ENCODE measurements at regions not wholly inside any gene's neighbourhood (a gene's known extent, or its start where the extent isn't known, plus 50 kb on each side); places are given as distances from the start of the nearest gene placed in this dataset.

DNA sequence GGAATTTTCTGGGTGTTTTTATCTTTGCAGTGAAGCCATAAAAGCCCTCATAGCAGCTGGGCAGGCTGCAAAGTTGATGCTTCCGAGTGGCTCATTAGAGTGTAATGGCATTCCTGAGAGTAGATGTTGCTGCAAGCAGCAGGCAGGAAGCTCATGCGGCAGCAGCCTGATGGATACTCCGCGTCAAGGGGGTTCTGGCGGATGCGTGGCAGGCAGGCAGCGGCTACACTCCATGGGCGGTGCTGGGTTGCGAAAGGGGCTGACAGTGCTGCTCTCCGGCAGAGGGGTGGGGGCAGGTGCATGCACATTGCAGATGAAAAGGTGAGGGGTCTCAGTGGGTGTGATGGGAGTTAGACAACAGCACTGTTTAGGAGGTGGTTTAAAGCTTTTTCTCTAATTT is 93.2 kb upstream of the AJAP1 start:
- no peaks in the 10 kb centered on the region for H3K36me3 Mint-ChIP-seq (ENCODE audit: insufficient read depth)
- no peak for DNase-seq
- no peaks in the 10 kb centered on the region for H3K9me3 Mint-ChIP-seq
- peaks cover 25% of the 10 kb centered on the region for H3K27me3 Mint-ChIP-seq (ENCODE audit: low read depth)
- no peak overlapping the region for H3K4me3 Mint-ChIP-seq
- no peak for ATAC-seq
- no peaks in the 10 kb centered on the region for H3K4me1 Mint-ChIP-seq (ENCODE audit: low read depth)

DNA sequence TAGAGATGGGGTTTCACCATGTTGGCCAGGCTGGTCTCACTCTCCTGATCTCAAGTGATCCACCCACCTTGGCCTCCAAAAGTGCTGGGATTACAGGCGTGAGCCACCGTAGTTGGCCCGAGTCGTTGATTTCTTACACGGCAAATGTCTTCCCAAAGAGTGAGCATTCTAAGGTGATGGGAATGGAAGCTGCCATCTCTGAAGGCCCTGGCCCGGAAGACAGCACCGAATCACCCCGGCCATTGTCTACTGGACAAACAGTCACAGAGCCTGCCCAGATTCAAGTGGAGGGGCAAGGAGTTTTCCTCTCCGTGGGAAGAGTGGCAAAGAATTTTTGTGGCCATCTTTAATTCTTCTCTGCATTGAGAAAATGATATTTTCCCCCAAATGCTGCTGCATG is 92.1 kb upstream of the AJAP1 start:
- DNase-seq (no peak), ATAC-seq (no peak)
- Mint-ChIP-seq H3K36me3 (ENCODE audit: insufficient read depth) (no peaks in the 10 kb centered on the region), H3K27me3 (ENCODE audit: low read depth) (peaks cover 32% of the 10 kb centered on the region), H3K4me1 (ENCODE audit: low read depth) (no peaks in the 10 kb centered on the region), H3K9me3 (no peaks in the 10 kb centered on the region), H3K4me3 (no peak overlapping the region)

DNA sequence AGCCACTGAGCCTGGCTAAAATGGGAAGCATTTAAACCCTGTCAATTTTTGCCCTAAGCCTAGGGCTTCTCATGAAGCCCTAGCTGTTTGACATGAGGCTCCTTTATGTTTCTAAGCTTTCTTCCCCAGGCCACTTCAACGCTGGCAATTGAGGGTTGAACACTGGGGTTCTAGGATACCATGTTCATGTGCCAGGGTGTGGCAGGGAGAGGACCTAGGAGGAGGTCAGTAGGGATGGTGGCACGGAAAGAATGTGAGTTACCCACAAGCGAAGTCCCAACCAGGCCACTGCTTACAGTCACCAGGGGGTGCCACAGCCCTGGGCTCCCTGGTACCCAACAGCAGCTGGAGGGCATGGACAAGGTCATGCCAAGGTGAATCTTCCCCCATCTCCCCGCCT is 90.8 kb upstream of the AJAP1 start:
- no peak for DNase-seq
- Mint-ChIP-seq H3K4me3 (no peak overlapping the region), H3K9me3 (no peaks in the 10 kb centered on the region), H3K36me3 (ENCODE audit: insufficient read depth) (no peaks in the 10 kb centered on the region), H3K4me1 (ENCODE audit: low read depth) (no peaks in the 10 kb centered on the region), H3K27me3 (ENCODE audit: low read depth) (peaks cover 33% of the 10 kb centered on the region)
- ATAC-seq, result no peak

DNA sequence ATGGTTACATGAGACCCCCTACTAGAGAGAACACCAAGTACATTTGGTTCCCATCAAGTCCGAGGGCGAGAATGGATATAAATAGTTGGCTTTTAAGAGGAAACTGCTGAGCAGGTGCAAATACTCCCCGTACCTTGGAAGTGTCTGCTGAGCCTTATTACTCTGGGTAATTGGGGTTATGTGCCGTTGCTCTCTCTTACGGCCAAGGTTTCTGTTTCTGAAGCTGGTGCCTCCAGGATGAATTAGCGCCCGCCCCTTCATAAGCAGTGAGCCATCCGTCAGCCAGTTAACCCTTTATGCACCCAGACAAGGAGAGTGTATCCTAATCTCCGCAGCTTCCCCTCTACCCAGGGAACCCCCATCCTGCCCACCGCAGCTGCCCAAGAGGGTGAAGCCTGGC is 90.4 kb upstream of the AJAP1 start:
- Mint-ChIP-seq H3K27me3 (ENCODE audit: low read depth) (peaks cover 35% of the 10 kb centered on the region), H3K4me1 (ENCODE audit: low read depth) (no peaks in the 10 kb centered on the region), H3K4me3 (no peak overlapping the region), H3K9me3 (no peaks in the 10 kb centered on the region), H3K36me3 (ENCODE audit: insufficient read depth) (no peaks in the 10 kb centered on the region)
- ATAC-seq, result no peak
- DNase-seq, result no peak

DNA sequence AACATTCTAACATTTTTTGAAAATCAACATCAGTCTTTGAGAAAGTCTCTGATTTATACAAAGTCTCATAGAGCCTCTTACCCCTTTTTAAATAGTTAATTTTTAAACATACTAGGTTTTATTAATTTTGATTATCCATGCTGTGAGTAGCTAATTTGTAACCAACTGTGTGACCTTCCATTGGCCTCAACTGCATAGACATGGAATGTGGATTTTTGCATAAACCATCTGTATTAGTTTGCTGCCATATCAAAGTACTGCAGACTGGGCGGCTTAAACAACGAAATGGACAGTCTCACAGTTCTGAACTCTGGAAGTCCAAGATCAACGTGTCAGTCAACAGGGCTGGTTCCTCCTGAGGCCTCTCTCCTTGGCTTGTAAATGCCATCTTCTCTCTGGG is 89.2 kb upstream of the AJAP1 start:
- H3K9me3 Mint-ChIP-seq, result no peaks in the 10 kb centered on the region
- H3K4me3 Mint-ChIP-seq, result no peak overlapping the region
- peaks cover 35% of the 10 kb centered on the region for H3K27me3 Mint-ChIP-seq (ENCODE audit: low read depth)
- ATAC-seq, result no peak
- no peak for DNase-seq
- no peaks in the 10 kb centered on the region for H3K36me3 Mint-ChIP-seq (ENCODE audit: insufficient read depth)
- H3K4me1 Mint-ChIP-seq (ENCODE audit: low read depth), result no peaks in the 10 kb centered on the region

DNA sequence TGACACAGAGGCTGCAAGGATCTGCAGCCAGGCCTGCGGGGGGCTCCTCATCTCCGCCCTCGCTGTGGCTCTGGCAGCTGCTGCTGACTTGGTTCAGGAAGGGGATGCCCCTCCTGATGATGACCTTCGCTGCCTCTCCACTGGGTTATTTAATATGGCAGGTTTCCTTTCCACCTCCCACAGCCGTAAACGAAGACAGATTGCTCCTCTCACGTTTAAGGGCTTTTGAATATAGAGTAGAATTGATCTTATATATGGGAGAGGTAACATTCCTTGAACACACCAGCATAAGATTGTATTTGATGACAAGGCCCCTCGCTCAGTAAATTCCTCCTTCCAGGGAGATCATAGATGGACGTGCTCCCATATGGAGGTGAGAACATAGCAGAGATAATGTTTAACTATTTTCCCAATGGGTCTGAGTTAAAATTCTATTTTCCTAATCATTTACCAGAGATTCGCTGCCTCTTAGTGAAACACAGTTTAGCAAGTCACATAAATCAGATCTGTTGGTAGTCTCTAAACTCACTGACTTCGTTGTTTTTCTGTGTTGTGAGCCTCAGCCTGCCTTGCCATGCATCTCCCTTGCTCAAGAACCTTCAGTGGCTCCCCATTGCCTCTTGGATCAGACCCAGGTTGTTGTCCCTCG is 88.5 kb upstream of the AJAP1 start:
- no peaks in the 10 kb centered on the region for H3K4me1 Mint-ChIP-seq (ENCODE audit: low read depth)
- DNase-seq, result no peak
- peaks cover 31% of the 10 kb centered on the region for H3K27me3 Mint-ChIP-seq (ENCODE audit: low read depth)
- H3K36me3 Mint-ChIP-seq (ENCODE audit: insufficient read depth), result no peaks in the 10 kb centered on the region
- no peak for ATAC-seq
- H3K4me3 Mint-ChIP-seq, result no peak overlapping the region
- H3K9me3 Mint-ChIP-seq, result no peaks in the 10 kb centered on the region

DNA sequence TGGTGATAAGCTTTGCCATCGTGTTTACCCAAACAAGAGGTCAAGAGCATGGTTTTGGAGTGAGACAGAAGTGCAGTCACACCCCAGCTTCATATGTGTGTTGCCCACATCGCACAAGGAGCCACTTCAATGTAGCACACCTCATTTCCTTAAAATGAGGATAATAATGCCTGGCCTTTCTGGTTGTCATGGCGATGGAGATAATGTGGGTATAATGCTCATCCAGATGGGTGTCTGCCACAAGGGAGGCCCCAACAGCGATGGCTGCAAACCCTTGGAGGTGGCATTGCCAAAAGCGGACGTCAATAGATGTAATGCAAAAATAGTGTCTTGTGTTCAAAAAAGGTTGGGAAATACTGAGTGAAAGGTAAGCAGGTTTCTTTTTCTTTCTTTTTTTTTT is 83.1 kb upstream of the AJAP1 start:
- Mint-ChIP-seq H3K27me3 (ENCODE audit: low read depth) (peaks cover 16% of the 10 kb centered on the region), H3K9me3 (no peaks in the 10 kb centered on the region), H3K4me3 (no peak overlapping the region), H3K4me1 (ENCODE audit: low read depth) (no peaks in the 10 kb centered on the region), H3K36me3 (ENCODE audit: insufficient read depth) (no peaks in the 10 kb centered on the region)
- ATAC-seq (no peak), DNase-seq (no peak)

DNA sequence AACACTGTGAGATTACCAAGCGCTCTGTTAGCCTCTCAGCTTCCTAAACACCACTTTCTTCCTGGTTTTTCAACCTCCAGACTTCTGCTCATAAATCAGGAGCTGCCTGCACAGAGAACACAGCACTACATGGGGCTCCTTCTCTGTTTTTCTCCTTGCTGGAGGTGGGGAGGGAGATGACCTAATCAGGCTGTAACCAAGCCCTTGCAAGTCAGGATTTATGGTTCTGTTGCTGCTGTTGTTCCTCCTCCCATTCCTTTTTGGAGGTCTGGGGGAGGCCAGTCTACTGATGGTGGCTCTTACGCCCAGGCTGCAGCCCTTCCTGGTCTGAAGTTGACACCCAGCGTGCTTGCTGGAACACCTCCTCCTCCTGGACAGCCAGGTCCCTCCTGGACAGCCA is 80.9 kb upstream of the AJAP1 start:
- Mint-ChIP-seq H3K9me3 (no peaks in the 10 kb centered on the region), H3K27me3 (ENCODE audit: low read depth) (peaks cover 13% of the 10 kb centered on the region), H3K4me1 (ENCODE audit: low read depth) (no peaks in the 10 kb centered on the region), H3K4me3 (no peak overlapping the region), H3K36me3 (ENCODE audit: insufficient read depth) (no peaks in the 10 kb centered on the region)
- DNase-seq (no peak), ATAC-seq (no peak)

DNA sequence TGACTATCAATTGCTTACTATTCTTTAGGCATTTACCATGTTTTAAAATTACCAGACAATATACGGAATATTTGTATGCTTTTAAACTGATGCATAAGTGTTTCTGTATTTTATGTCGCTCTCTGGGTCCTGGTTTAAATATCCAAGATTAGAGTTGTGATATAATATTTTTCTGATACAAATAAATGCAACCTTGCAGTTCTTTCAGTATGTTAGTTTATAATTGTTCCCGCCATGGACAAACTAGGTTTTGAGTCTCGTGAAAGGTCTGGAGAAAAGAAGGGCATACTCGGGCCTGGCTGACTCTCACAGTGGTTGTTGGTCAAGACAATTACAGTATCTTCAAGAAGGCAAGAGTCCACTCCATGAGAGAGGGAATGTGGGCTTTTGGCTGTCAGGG is 72.6 kb upstream of the AJAP1 start:
- H3K4me3 Mint-ChIP-seq, result no peak overlapping the region
- no peaks in the 10 kb centered on the region for H3K36me3 Mint-ChIP-seq (ENCODE audit: insufficient read depth)
- ATAC-seq (no peak), DNase-seq (no peak)
- H3K9me3 Mint-ChIP-seq, result no peaks in the 10 kb centered on the region
- peaks cover 68% of the 10 kb centered on the region for H3K27me3 Mint-ChIP-seq (ENCODE audit: low read depth)
- no peaks in the 10 kb centered on the region for H3K4me1 Mint-ChIP-seq (ENCODE audit: low read depth)

DNA sequence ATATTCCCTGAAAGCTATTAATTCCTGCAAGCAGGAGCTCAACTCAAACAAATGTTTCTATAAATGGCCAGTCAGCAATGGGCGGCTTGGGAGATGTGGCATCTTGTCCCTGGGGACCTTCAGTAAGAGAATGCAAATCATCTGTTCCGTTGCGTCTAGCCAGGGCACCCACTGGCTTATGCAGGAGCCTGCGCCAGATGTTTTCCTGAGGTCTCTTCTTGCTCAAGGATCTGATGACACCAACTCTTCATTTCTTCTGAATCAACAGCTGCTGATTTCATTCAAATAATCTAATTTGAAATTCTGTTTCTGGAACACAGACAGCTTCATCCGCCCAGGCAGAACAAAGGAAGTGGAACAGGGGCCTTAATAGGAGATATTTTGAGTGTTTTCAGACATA is 70.0 kb upstream of the AJAP1 start:
- peaks cover 58% of the 10 kb centered on the region for H3K27me3 Mint-ChIP-seq (ENCODE audit: low read depth)
- no peaks in the 10 kb centered on the region for H3K36me3 Mint-ChIP-seq (ENCODE audit: insufficient read depth)
- ATAC-seq (no peak), DNase-seq (no peak)
- no peaks in the 10 kb centered on the region for H3K9me3 Mint-ChIP-seq
- H3K4me1 Mint-ChIP-seq (ENCODE audit: low read depth), result no peaks in the 10 kb centered on the region
- no peak overlapping the region for H3K4me3 Mint-ChIP-seq

DNA sequence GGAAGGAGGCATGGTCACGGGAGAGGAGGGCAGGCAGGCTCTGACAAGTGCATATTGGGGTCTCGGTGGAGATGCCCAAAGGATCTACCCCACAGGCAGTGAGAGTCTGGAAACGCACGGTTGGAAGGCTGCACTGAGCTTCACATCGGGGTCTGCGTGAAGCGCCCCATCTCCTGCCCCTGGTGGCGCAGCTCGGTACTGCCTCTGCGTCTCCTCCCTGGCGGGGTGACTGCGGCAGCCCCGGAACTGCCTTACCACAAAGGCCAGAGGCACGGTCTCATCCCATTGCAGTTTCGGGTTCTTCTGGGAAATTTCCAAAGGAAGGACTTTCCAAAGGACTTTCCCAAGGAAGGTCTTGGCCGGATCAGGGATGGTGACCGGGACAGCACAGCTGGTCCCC is 69.2 kb upstream of the AJAP1 start:
- Mint-ChIP-seq H3K36me3 (ENCODE audit: insufficient read depth) (no peaks in the 10 kb centered on the region), H3K27me3 (ENCODE audit: low read depth) (peaks cover 51% of the 10 kb centered on the region), H3K4me1 (ENCODE audit: low read depth) (no peaks in the 10 kb centered on the region), H3K9me3 (no peaks in the 10 kb centered on the region), H3K4me3 (no peak overlapping the region)
- ATAC-seq, result peak in 1 of 2 donors; percentile 46
- peak; percentile 12 for DNase-seq

DNA sequence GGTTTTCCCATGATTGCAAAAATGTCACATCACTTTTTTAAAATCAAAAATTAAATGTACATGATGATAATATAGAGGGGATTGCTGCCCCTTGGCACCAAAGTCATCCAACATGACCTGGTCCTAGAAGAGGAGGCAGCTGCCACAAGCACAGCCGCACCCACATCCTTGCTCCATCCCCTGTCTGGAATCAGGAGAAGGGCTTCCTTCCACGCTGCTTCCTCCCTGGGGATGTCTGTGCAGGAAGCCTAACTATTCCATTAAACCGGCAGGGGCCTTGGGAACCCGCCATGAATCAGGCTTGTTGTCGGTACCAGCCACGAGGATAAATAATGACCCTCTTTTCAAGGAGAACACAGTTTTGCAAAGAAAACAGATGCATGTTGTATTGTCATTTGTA is 68.7 kb upstream of the AJAP1 start:
- ATAC-seq (no peak), DNase-seq (no peak)
- H3K36me3 Mint-ChIP-seq (ENCODE audit: insufficient read depth), result no peaks in the 10 kb centered on the region
- H3K9me3 Mint-ChIP-seq, result no peaks in the 10 kb centered on the region
- H3K4me3 Mint-ChIP-seq, result no peak overlapping the region
- H3K27me3 Mint-ChIP-seq (ENCODE audit: low read depth), result peaks cover 47% of the 10 kb centered on the region
- H3K4me1 Mint-ChIP-seq (ENCODE audit: low read depth), result no peaks in the 10 kb centered on the region

DNA sequence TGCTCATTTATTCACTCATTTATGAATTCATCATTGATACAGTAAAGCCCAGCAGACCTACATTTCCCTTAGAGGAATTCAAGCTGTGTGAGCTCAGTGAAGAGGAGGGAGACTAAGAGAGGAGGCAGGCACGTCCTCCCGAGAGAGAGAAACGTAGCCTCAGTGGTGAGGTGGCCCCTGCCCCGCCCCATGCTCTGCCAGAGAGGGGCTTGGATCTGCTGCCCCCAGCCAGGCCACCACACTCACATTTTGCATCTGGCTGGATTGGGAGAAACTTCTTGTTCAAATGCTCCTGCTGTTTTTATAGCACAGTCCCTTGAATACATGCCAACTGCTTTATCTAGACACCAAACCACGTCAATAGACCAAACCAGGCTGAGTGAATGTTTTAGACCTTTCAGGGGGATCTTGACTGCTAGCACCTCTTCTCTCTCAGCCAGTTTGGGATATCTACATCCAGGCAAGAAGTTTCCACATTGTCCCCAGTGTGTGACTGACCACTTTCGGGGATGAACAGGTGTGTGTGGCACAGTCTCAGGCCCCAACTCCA is 67.7 kb upstream of the AJAP1 start:
- ATAC-seq (no peak), DNase-seq (no peak)
- no peaks in the 10 kb centered on the region for H3K36me3 Mint-ChIP-seq (ENCODE audit: insufficient read depth)
- peaks cover 40% of the 10 kb centered on the region for H3K27me3 Mint-ChIP-seq (ENCODE audit: low read depth)
- no peaks in the 10 kb centered on the region for H3K4me1 Mint-ChIP-seq (ENCODE audit: low read depth)
- H3K4me3 Mint-ChIP-seq, result no peak overlapping the region
- H3K9me3 Mint-ChIP-seq, result no peaks in the 10 kb centered on the region

DNA sequence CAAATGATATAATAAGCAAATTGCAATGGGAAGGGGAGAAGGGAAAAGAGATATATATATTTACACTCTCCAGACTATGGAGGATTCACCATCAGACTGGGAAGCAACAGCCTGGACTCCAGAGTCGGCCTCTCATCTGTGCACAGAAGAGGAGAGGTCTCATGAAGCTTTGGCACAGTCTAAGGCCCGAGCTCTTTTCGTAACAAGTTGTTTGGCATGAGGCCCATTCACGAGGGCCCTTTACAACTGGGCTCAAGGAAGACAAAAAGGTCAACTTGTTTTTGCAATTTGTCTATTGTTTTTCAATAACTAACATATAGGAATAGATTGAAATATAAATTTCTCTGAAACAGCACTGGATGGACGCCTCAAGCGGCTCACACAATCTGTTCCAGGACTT is 66.7 kb upstream of the AJAP1 start:
- no peak for ATAC-seq
- H3K9me3 Mint-ChIP-seq, result no peaks in the 10 kb centered on the region
- no peak for DNase-seq
- no peak overlapping the region for H3K4me3 Mint-ChIP-seq
- no peaks in the 10 kb centered on the region for H3K36me3 Mint-ChIP-seq (ENCODE audit: insufficient read depth)
- H3K27me3 Mint-ChIP-seq (ENCODE audit: low read depth), result peaks cover 34% of the 10 kb centered on the region
- H3K4me1 Mint-ChIP-seq (ENCODE audit: low read depth), result no peaks in the 10 kb centered on the region

DNA sequence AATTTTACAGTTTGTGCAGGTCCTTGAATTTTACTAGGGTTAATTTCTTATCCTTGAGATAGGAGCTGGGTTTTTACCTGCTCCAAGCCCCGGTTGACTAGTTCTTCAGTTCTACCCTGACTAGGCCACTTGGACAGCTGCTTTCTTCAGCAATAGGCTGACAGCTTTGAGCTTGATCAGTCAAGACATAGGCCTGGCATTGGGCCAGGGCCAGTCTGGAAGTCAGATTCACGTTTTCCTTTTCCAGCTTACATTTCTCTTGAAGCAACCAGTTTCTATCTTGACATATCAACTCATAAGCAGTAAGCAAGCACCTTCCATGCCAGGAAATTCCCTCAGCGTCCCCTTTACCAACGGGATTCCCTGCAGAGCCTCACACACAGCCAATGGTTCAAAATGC is 63.7 kb upstream of the AJAP1 start:
- H3K4me3 Mint-ChIP-seq, result no peak overlapping the region
- H3K27me3 Mint-ChIP-seq (ENCODE audit: low read depth), result peaks cover 11% of the 10 kb centered on the region
- ATAC-seq (no peak), DNase-seq (no peak)
- H3K36me3 Mint-ChIP-seq (ENCODE audit: insufficient read depth), result no peaks in the 10 kb centered on the region
- H3K9me3 Mint-ChIP-seq, result no peaks in the 10 kb centered on the region
- H3K4me1 Mint-ChIP-seq (ENCODE audit: low read depth), result no peaks in the 10 kb centered on the region

DNA sequence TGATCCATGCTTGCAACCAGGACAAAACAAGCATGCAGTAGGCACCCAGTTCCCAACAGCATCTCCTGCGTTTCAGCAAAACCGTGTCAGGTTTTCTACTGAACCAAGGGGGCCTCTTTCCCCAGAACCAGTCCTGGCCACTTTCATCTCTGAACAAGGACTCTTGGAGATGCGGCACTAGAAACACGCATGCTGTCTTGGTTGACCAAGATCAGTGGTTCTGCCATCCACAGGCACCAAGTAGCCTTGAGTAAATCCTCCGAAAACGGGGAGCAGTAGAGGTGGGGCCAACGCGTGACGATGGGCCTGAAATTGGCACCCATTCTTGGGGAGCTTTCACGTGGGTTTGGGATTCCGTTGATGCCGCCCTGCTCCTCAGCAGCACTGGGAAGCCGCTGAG is 62.5 kb upstream of the AJAP1 start:
- no peak for DNase-seq
- H3K27me3 Mint-ChIP-seq (ENCODE audit: low read depth), result no peaks in the 10 kb centered on the region
- no peaks in the 10 kb centered on the region for H3K9me3 Mint-ChIP-seq
- H3K4me3 Mint-ChIP-seq, result no peak overlapping the region
- ATAC-seq, result no peak
- H3K4me1 Mint-ChIP-seq (ENCODE audit: low read depth), result no peaks in the 10 kb centered on the region
- H3K36me3 Mint-ChIP-seq (ENCODE audit: insufficient read depth), result no peaks in the 10 kb centered on the region
